Fibroblast of gingiva (primary cell): ENCODE measurements at regions not wholly inside any gene's neighbourhood (a gene's known extent, or its start where the extent isn't known, plus 50 kb on each side); places are given as distances from the start of the nearest gene placed in this dataset.
"Not testable (repeated sequence)": the region's sequence is repeated elsewhere in the genome, so short reads cannot be mapped to it uniquely, and the experiment has no call there.

Experiments used
- DNase-seq: peaks from one replicate; pipeline ENCODE4 v3.0.0-alpha.2; 2011; ENCODE audit warnings: low read depth

GRCh38 chr13:39893808-39894207 lies 238.3 kb downstream of the COG6 start:
- no peak for DNase-seq

DNA sequence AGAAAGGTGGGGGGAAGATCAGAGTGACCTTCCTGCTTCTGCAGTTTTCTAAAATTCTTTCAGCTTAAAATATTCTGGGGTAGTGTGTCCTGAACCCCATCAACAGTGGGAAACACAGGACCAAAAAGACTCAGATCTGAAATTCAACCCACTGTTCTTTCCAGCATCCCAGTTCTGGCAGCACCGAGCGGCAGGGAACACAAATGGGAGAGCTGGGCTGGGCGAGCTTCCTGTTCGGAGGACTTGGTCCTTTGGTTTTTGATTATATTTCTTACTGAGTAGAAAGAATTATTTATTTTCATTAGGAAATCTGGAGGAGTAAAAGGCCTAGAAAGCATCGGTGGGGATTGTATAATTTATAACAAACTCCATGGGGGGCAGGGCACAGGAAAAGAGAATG lies 239.1 kb downstream of the COG6 start:
- DNase-seq: no peak

- DNase-seq: no peak
Observed at GRCh38 chr13:39895254-39895653, 239.8 kb downstream of the COG6 start.

DNA sequence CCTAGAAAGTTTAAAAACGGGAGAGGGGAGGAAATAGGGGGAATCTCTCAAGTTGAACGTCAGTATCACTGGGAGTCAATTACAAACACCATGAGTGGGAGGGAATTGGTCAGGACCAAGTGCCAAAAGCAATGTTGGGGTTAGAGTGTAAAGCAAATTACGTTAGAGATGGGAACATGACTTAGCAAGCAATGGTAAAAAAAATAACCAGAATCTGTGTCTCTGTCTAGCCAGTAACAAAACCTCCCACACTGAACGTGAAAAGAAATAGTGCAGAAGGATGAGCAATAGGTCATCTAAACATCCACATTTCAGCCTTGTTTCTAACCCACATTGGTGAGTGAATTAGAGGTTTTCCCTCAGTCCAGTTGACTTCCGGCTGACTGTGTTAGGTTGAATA lies 242.2 kb downstream of the COG6 start:
- no peak for DNase-seq

GRCh38 chr13:39900106-39900750 lies 244.8 kb downstream of the COG6 start:
- DNase-seq: peak; percentile 21

DNA sequence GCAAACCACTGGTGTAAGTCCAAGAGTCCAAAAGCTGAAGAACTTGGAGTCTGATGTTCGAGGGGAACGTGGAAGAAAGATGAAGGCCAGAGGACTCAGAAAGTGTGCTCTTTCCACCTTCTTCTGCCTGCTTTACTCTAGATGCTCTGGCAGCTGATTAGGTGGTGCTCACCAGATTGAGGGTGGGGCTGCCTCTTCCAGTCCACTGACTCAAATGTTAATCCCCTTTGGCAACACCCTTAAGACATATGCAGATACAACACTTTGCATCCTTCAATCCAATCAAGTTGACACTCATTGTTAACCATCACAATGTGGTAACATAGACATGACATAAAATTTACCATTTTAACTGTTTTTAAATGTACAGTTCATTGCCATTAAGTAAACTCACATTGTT lies 249.5 kb downstream of the COG6 start:
- no peak for DNase-seq

DNA sequence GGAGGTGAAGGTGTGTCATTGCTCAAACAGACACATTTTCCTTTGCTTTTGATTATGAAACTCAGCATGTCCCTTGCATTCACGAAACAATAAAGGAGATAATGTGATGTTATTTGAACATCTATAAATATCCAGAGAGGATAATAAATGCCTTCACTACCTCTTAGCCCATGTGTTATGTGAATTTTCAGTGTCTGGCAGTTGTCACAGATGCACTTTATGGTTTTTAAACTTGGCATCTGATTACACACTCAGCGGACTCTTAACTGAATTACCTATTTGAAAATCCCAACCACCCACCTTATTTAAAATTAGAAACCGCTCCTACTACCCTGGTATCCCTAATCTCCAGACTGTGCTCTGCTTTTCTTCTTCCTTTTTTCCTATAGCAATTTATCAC lies 254.2 kb downstream of the COG6 start:
- no peak for DNase-seq

DNA sequence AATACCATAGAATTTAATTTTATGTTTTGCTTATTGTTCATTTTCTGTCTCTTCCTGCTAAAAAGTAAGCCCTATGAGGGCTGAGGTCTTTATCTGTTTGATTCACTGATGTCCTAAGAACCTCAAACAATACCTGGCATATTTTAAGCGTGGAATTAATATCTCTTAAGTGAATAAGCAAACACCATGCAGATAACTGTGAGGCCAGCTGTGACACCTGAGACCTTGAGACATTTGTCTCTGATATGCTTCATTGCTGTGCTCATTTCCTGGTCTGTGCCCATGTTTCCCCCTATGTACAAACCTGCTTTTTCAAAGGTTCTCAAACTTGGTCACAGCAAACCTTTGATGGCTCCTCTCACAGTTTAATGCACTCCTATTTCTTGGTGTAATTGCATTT lies 254.6 kb downstream of the COG6 start:
- no peak for DNase-seq

GRCh38 chr13:39910833-39911232 lies 255.4 kb downstream of the COG6 start:
- DNase-seq: peak; percentile 47

DNA sequence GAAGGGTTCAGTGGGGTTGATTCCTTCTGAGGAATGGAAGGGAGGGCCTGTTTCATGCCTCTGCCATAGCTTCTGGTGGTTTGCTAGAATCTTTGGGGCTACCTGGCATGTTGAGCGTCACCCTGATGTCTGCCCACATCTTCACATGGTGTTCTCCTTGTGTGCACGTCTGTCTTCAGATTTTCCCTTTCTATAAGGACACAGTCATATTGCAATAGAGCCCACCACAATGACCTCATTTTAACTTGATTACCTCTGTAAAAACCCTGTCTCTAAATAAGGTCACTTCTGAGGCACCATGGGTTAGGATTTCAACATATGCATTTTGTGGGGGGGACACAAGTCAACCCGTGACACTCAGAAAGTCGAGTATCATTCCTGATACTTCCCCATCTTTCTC lies 257.9 kb downstream of the COG6 start:
- DNase-seq: no peak

DNA sequence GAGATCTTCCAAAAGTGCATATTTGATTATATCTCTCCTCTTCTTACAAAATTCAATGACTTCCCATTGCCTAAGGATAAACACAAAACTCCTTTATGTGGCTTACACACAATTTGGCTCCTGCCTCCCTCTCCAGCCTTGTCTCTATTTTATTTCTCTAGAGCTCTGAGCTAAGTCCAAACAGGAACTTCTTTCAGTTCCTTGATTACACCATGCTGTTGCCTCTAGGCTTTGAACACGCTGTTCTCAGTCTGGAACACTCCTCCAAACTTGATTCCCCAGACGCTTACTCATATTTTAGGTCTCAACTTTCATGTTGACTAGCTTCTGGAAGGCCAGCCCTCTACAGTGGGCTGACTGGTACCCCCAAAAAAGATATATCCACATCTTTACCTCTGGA lies 258.5 kb downstream of the COG6 start:
- DNase-seq: peak; percentile 77

DNA sequence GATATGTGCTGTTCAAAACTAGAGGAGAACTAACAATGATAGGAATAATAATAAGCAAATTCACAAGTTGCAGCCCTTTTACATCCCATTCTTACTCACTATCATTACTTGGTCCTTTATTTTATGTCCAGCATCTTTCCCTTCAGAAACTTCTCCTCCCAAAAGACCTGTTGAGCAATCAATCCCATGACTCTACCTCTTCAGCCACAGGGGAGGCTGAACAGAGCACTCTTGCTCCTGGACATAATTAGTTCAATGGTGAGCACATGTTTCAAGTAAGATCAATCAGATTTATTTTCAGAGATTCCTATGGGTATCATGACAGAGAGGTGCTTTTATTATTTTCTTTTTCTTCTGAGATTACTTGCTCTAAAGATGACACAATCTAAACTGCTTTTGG lies 260.0 kb downstream of the COG6 start:
- DNase-seq: no peak

DNA sequence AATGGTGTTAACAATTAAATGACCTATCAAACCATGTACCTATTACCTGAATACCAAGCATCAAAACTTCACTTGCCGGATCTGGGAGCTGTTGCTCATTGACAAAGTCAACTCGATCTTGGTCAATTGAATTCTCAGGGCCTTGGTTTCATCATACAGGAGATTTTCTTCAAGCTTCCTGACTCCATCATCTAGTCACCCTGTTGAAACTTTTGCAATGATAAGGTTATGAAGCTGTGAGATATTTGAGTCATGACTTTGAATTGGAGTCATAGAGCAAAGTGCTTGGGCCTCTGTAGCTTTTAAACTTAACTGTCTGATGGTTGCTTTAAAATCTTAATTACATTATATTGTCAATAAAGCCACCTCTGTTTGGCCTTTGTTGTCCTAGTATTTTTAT lies 260.9 kb downstream of the COG6 start:
- no peak for DNase-seq

DNA sequence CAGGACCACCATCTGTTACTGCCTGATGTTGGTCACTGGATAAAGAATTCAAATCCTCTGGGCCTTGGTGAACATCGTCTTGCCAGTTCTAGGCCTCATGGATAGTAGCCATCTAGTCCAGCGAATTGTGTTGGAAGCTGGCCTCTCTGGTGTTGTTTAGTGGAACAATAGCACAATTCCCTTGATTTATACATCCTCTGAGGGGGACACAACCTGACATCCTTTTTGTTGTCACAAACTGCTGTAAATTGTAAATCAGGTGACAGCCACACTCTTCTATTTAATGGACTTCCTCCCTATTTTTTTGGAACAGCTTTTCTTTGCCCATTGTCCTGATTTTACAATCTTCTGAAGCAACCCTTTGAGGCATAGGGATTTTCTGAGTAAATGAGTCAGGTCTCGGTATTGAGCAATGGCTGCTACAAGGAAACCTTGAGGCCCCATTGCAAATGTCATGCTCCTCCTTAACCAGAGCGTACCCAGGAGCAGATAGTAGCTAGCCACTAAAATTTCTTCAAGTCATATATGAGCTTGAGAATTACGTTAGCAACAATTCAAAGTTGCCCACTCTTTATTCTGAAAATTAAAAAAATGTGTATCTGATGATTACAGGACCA lies 263.3 kb downstream of the COG6 start:
- no peak for DNase-seq

DNA sequence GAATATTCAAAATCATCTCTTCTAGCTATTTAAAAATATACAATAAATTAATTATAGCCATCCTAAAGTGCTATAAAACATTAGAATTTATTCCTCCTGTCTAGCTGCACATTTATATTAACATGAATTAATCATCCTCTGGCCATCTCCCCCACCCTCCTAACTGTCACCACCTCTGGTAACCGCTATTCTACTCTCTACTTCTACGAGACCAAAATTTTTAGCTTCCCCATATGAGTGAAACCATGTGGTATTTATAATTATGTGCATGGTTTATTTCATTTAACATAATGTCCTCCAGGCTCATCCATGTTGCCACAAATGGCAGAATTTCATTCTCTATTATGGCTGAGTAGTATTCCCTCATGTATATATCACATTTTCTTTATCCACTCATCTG lies 265.2 kb downstream of the COG6 start:
- no peak for DNase-seq

- no peak for DNase-seq
Observed at GRCh38 chr13:39926345-39926744, 270.9 kb downstream of the COG6 start.

- no peak for DNase-seq
Observed at GRCh38 chr13:39928261-39928660, 272.8 kb downstream of the COG6 start.

DNA sequence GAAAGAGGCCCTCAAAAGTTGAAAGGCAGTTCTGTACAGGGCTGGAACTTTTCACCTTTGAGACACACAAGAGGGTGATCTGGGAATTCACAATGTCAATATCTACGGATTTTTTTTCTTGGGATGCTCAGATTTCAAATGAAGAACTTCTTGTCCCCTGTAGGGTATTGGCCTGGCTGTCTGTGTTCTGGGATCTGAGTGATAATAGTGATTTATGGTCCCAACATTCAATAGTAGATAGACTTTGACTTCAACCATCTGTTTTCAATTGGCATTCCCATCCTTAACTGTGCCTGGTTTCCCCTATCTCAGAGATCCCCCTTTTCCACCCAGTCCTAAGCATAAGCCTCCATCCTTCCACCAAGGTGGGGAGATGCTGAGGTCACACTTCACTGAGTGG lies 274.1 kb downstream of the COG6 start:
- DNase-seq: no peak

DNA sequence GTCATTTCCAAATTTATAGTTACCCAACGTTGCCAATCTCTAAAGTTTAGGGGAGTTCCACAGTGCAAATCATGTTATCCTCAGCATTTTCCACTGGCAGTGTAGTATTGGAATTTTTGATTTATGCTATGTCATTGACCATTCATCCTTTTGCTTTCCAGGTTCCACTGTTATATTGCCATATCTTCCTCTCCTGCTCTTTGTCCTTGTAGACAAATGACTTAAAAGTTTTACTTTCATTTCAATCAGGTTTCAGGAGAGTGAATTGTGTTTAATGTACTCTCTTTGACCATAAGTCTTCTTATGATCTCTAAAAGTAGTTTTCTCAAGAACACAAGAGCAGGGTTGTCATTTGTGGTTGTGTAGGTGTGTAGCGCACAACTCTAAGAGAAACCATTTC lies 274.6 kb downstream of the COG6 start:
- no peak for DNase-seq

GRCh38 chr13:39930544-39931444 lies 275.3 kb downstream of the COG6 start:
- DNase-seq: no peak

DNA sequence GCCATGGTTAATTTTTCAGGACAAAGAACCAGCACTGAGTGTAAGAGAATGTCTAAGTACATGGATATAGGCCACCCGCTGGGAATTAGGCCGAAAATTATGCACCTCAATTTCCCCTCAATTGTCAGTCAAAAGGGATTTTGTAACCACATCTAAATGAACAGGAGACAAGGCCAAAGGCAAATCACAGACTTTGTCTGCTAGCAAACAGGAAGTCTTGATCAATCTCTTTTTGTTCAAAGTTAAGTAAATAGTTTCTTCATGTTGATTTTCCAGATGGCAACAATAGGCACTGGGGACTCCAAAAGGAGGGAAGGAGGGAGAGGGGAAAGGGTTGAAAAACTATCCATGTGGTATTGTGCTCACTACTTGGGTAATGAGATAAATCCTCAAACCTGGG lies 276.0 kb downstream of the COG6 start:
- no peak for DNase-seq

DNA sequence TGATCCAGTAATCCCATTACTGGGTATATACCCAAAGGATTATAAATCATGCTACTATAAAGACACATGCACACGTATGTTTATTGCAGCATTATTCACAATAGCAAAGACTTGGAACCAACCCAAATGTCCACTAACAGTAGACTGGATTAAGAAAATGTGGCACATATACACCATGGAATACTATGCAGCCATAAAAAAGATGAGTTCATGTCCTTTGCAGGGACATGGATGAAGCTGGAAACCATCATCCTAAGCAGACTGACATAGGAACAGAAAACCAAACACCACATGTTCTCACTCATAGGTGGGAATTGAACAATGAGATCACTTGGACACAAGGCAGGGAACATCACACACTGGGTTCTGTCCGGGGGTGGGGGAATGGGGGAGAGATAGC lies 277.1 kb downstream of the COG6 start:
- DNase-seq: not testable (repeated sequence)

GRCh38 chr13:39935155-39935554 lies 279.7 kb downstream of the COG6 start:
- no peak for DNase-seq
